ENCODE measurements at regions not wholly inside any gene's neighbourhood (a gene's known extent, or its start where the extent isn't known, plus 50 kb on each side); places are given as distances from the start of the nearest gene placed in this dataset.

- Histone ChIP-seq H3K27me3 (ENCODE audit: low read depth, low read length) (no peaks in the 10 kb centered on the region), H3K9me3 (ENCODE audit: control insufficient read depth in 1 of 2, low read length in 2 of 2) (no peaks in the 10 kb centered on the region), H3K27ac (ENCODE audit: low read length) (no peak overlapping the region), H3K4me3 (ENCODE audit: low read depth in 1 of 2, low read length in 2 of 2) (no peak overlapping the region), H3K4me1 (ENCODE audit: control insufficient read depth in 1 of 2, insufficient read depth in 2 of 2, low read length in 2 of 2) (no peaks in the 10 kb centered on the region), H3K36me3 (ENCODE audit: control insufficient read depth in 1 of 2, insufficient read depth in 2 of 2, low read length in 2 of 2) (no peaks in the 10 kb centered on the region)
Observed at GRCh38 chr2:215517391-215517790, 81.5 kb upstream of the FN1 start.

GRCh38 chr2:215514516-215514915, 78.6 kb upstream of the FN1 start:
- no peak overlapping the region for H3K4me3 ChIP-seq (ENCODE audit: low read depth in 1 of 2, low read length in 2 of 2)
- H3K4me1 ChIP-seq (ENCODE audit: control insufficient read depth in 1 of 2, insufficient read depth in 2 of 2, low read length in 2 of 2) = no peaks in the 10 kb centered on the region
- no peak overlapping the region for H3K27ac ChIP-seq (ENCODE audit: low read length)
- no peaks in the 10 kb centered on the region for H3K36me3 ChIP-seq (ENCODE audit: control insufficient read depth in 1 of 2, insufficient read depth in 2 of 2, low read length in 2 of 2)
- no peaks in the 10 kb centered on the region for H3K9me3 ChIP-seq (ENCODE audit: control insufficient read depth in 1 of 2, low read length in 2 of 2)
- no peaks in the 10 kb centered on the region for H3K27me3 ChIP-seq (ENCODE audit: low read depth, low read length)

GRCh38 chr2:215511454-215512346, 75.8 kb upstream of the FN1 start:
- Histone ChIP-seq H3K36me3 (ENCODE audit: control insufficient read depth in 1 of 2, insufficient read depth in 2 of 2, low read length in 2 of 2) (no peaks in the 10 kb centered on the region), H3K4me3 (ENCODE audit: low read depth in 1 of 2, low read length in 2 of 2) (no peak overlapping the region), H3K27me3 (ENCODE audit: low read depth, low read length) (no peaks in the 10 kb centered on the region), H3K4me1 (ENCODE audit: control insufficient read depth in 1 of 2, insufficient read depth in 2 of 2, low read length in 2 of 2) (no peaks in the 10 kb centered on the region), H3K27ac (ENCODE audit: low read length) (no peak overlapping the region), H3K9me3 (ENCODE audit: control insufficient read depth in 1 of 2, low read length in 2 of 2) (no peaks in the 10 kb centered on the region)

GRCh38 chr2:215507836-215508235, 72.0 kb upstream of the FN1 start:
- H3K36me3 ChIP-seq (ENCODE audit: control insufficient read depth in 1 of 2, insufficient read depth in 2 of 2, low read length in 2 of 2) = no peaks in the 10 kb centered on the region
- H3K9me3 ChIP-seq (ENCODE audit: control insufficient read depth in 1 of 2, low read length in 2 of 2) = no peaks in the 10 kb centered on the region
- no peaks in the 10 kb centered on the region for H3K4me1 ChIP-seq (ENCODE audit: control insufficient read depth in 1 of 2, insufficient read depth in 2 of 2, low read length in 2 of 2)
- H3K4me3 ChIP-seq (ENCODE audit: low read depth in 1 of 2, low read length in 2 of 2) = no peak overlapping the region
- no peaks in the 10 kb centered on the region for H3K27me3 ChIP-seq (ENCODE audit: low read depth, low read length)
- H3K27ac ChIP-seq (ENCODE audit: low read length) = no peak overlapping the region

- no peak overlapping the region for H3K27ac ChIP-seq (ENCODE audit: low read length)
- H3K27me3 ChIP-seq (ENCODE audit: low read depth, low read length) = no peaks in the 10 kb centered on the region
- no peaks in the 10 kb centered on the region for H3K9me3 ChIP-seq (ENCODE audit: control insufficient read depth in 1 of 2, low read length in 2 of 2)
- no peaks in the 10 kb centered on the region for H3K36me3 ChIP-seq (ENCODE audit: control insufficient read depth in 1 of 2, insufficient read depth in 2 of 2, low read length in 2 of 2)
- H3K4me3 ChIP-seq (ENCODE audit: low read depth in 1 of 2, low read length in 2 of 2) = no peak overlapping the region
- no peaks in the 10 kb centered on the region for H3K4me1 ChIP-seq (ENCODE audit: control insufficient read depth in 1 of 2, insufficient read depth in 2 of 2, low read length in 2 of 2)
Observed at GRCh38 chr2:215507136-215507535, 71.3 kb upstream of the FN1 start.

GRCh38 chr2:215506604-215506990, 70.7 kb upstream of the FN1 start:
- Histone ChIP-seq H3K4me3 (ENCODE audit: low read depth in 1 of 2, low read length in 2 of 2) (no peak overlapping the region), H3K27ac (ENCODE audit: low read length) (no peak overlapping the region), H3K9me3 (ENCODE audit: control insufficient read depth in 1 of 2, low read length in 2 of 2) (no peaks in the 10 kb centered on the region), H3K36me3 (ENCODE audit: control insufficient read depth in 1 of 2, insufficient read depth in 2 of 2, low read length in 2 of 2) (no peaks in the 10 kb centered on the region), H3K27me3 (ENCODE audit: low read depth, low read length) (no peaks in the 10 kb centered on the region), H3K4me1 (ENCODE audit: control insufficient read depth in 1 of 2, insufficient read depth in 2 of 2, low read length in 2 of 2) (no peaks in the 10 kb centered on the region)

GRCh38 chr2:215505044-215505786, 69.3 kb upstream of the FN1 start:
- Histone ChIP-seq H3K4me3 (ENCODE audit: low read depth in 1 of 2, low read length in 2 of 2) (no peak overlapping the region), H3K4me1 (ENCODE audit: control insufficient read depth in 1 of 2, insufficient read depth in 2 of 2, low read length in 2 of 2) (no peaks in the 10 kb centered on the region), H3K27ac (ENCODE audit: low read length) (no peak overlapping the region), H3K9me3 (ENCODE audit: control insufficient read depth in 1 of 2, low read length in 2 of 2) (no peaks in the 10 kb centered on the region), H3K27me3 (ENCODE audit: low read depth, low read length) (no peaks in the 10 kb centered on the region), H3K36me3 (ENCODE audit: control insufficient read depth in 1 of 2, insufficient read depth in 2 of 2, low read length in 2 of 2) (no peaks in the 10 kb centered on the region)

GRCh38 chr2:215504547-215504946, 68.7 kb upstream of the FN1 start:
- Histone ChIP-seq H3K4me1 (ENCODE audit: control insufficient read depth in 1 of 2, insufficient read depth in 2 of 2, low read length in 2 of 2) (no peaks in the 10 kb centered on the region), H3K27me3 (ENCODE audit: low read depth, low read length) (no peaks in the 10 kb centered on the region), H3K4me3 (ENCODE audit: low read depth in 1 of 2, low read length in 2 of 2) (no peak overlapping the region), H3K27ac (ENCODE audit: low read length) (no peak overlapping the region), H3K9me3 (ENCODE audit: control insufficient read depth in 1 of 2, low read length in 2 of 2) (no peaks in the 10 kb centered on the region), H3K36me3 (ENCODE audit: control insufficient read depth in 1 of 2, insufficient read depth in 2 of 2, low read length in 2 of 2) (no peaks in the 10 kb centered on the region)

- Histone ChIP-seq H3K36me3 (ENCODE audit: control insufficient read depth in 1 of 2, insufficient read depth in 2 of 2, low read length in 2 of 2) (no peaks in the 10 kb centered on the region), H3K27ac (ENCODE audit: low read length) (no peak overlapping the region), H3K4me3 (ENCODE audit: low read depth in 1 of 2, low read length in 2 of 2) (no peak overlapping the region), H3K9me3 (ENCODE audit: control insufficient read depth in 1 of 2, low read length in 2 of 2) (no peaks in the 10 kb centered on the region), H3K4me1 (ENCODE audit: control insufficient read depth in 1 of 2, insufficient read depth in 2 of 2, low read length in 2 of 2) (no peaks in the 10 kb centered on the region), H3K27me3 (ENCODE audit: low read depth, low read length) (no peaks in the 10 kb centered on the region)
Observed at GRCh38 chr2:215503381-215503780, 67.5 kb upstream of the FN1 start.

- Histone ChIP-seq H3K36me3 (ENCODE audit: control insufficient read depth in 1 of 2, insufficient read depth in 2 of 2, low read length in 2 of 2) (no peaks in the 10 kb centered on the region), H3K4me3 (ENCODE audit: low read depth in 1 of 2, low read length in 2 of 2) (no peak overlapping the region), H3K27me3 (ENCODE audit: low read depth, low read length) (no peaks in the 10 kb centered on the region), H3K9me3 (ENCODE audit: control insufficient read depth in 1 of 2, low read length in 2 of 2) (no peaks in the 10 kb centered on the region), H3K4me1 (ENCODE audit: control insufficient read depth in 1 of 2, insufficient read depth in 2 of 2, low read length in 2 of 2) (no peaks in the 10 kb centered on the region), H3K27ac (ENCODE audit: low read length) (no peak overlapping the region)
Observed at GRCh38 chr2:215500466-215500865, 64.6 kb upstream of the FN1 start.

GRCh38 chr2:215499331-215499730, 63.5 kb upstream of the FN1 start:
- no peaks in the 10 kb centered on the region for H3K4me1 ChIP-seq (ENCODE audit: control insufficient read depth in 1 of 2, insufficient read depth in 2 of 2, low read length in 2 of 2)
- no peaks in the 10 kb centered on the region for H3K36me3 ChIP-seq (ENCODE audit: control insufficient read depth in 1 of 2, insufficient read depth in 2 of 2, low read length in 2 of 2)
- H3K27ac ChIP-seq (ENCODE audit: low read length) = no peak overlapping the region
- no peak overlapping the region for H3K4me3 ChIP-seq (ENCODE audit: low read depth in 1 of 2, low read length in 2 of 2)
- H3K9me3 ChIP-seq (ENCODE audit: control insufficient read depth in 1 of 2, low read length in 2 of 2) = no peaks in the 10 kb centered on the region
- no peaks in the 10 kb centered on the region for H3K27me3 ChIP-seq (ENCODE audit: low read depth, low read length)
